ENCODE measurements at regions not wholly inside any gene's neighbourhood (a gene's known extent, or its start where the extent isn't known, plus 50 kb on each side); places are given as distances from the start of the nearest gene placed in this dataset.
"Not testable (repeated sequence)": the region's sequence is repeated elsewhere in the genome, so short reads cannot be mapped to it uniquely, and the experiment has no call there.

GRCh38 chr9:85487872-85488271 is 253.9 kb downstream of the AGTPBP1 start:
- no peak overlapping the region for H3K4me3 ChIP-seq
- H3K27ac ChIP-seq: no peak overlapping the region

- Histone ChIP-seq H3K4me3 (no peak overlapping the region), H3K27ac (no peak overlapping the region)
These were observed 257.5 kb downstream of the AGTPBP1 start for GRCh38 chr9:85484235-85484634.

GRCh38 chr9:85483208-85483607 is 258.5 kb downstream of the AGTPBP1 start:
- H3K27ac ChIP-seq: no peak overlapping the region
- no peak overlapping the region for H3K4me3 ChIP-seq

- Histone ChIP-seq H3K4me3 (no peak overlapping the region), H3K27ac (no peak overlapping the region)
These were observed 262.4 kb downstream of the AGTPBP1 start for GRCh38 chr9:85479305-85479704.

- H3K4me3 ChIP-seq: no peak overlapping the region
- no peak overlapping the region for H3K27ac ChIP-seq
These were observed 262.9 kb downstream of the AGTPBP1 start for GRCh38 chr9:85478847-85479246.

GRCh38 chr9:85474896-85475295 is 266.9 kb downstream of the AGTPBP1 start:
- not testable (repeated sequence) for H3K4me3 ChIP-seq, H3K27ac ChIP-seq

- H3K27ac ChIP-seq: no peak overlapping the region
- no peak overlapping the region for H3K4me3 ChIP-seq
These were observed 270.0 kb downstream of the AGTPBP1 start for GRCh38 chr9:85471791-85472190.

- Histone ChIP-seq H3K4me3 (no peak overlapping the region), H3K27ac (no peak overlapping the region)
These were observed 272.7 kb downstream of the AGTPBP1 start for GRCh38 chr9:85469041-85469440.

GRCh38 chr9:85466834-85467233 is 274.9 kb downstream of the AGTPBP1 start:
- Histone ChIP-seq H3K27ac (no peak overlapping the region), H3K4me3 (no peak overlapping the region)

- H3K27ac ChIP-seq: not testable (repeated sequence)
These were observed 283.5 kb downstream of the AGTPBP1 start for GRCh38 chr9:85458114-85458864.

GRCh38 chr9:85453850-85454249 is 287.9 kb downstream of the AGTPBP1 start:
- Histone ChIP-seq H3K27ac (no peak overlapping the region), H3K4me3 (no peak overlapping the region)

More at GRCh38 chr9:85458114-85458864, 283.5 kb downstream of the AGTPBP1 start:
- not testable (repeated sequence) for H3K4me3 ChIP-seq

- no peak overlapping the region for H3K27ac ChIP-seq
These were observed 288.9 kb downstream of the AGTPBP1 start for GRCh38 chr9:85452841-85453240.

GRCh38 chr9:85451680-85452079 is 290.1 kb downstream of the AGTPBP1 start:
- no peak overlapping the region for H3K4me3 ChIP-seq
- H3K27ac ChIP-seq: no peak overlapping the region

More at GRCh38 chr9:85452841-85453240, 288.9 kb downstream of the AGTPBP1 start:
- no peak overlapping the region for H3K4me3 ChIP-seq

- H3K27ac ChIP-seq: no peak overlapping the region
- H3K4me3 ChIP-seq: no peak overlapping the region
These were observed 295.9 kb downstream of the AGTPBP1 start for GRCh38 chr9:85445887-85446286.

- Histone ChIP-seq H3K27ac (no peak overlapping the region), H3K4me3 (no peak overlapping the region)
These were observed 297.5 kb downstream of the AGTPBP1 start for GRCh38 chr9:85444243-85444642.

- Histone ChIP-seq H3K27ac (no peak overlapping the region), H3K4me3 (no peak overlapping the region)
These were observed 298.6 kb downstream of the AGTPBP1 start for GRCh38 chr9:85443190-85443598.

- Histone ChIP-seq H3K4me3 (no peak overlapping the region), H3K27ac (no peak overlapping the region)
These were observed 302.0 kb downstream of the AGTPBP1 start for GRCh38 chr9:85439791-85440190.

GRCh38 chr9:85433956-85434355 is 307.8 kb downstream of the AGTPBP1 start:
- H3K4me3 ChIP-seq, H3K27ac ChIP-seq: not testable (repeated sequence)

- not testable (repeated sequence) for H3K4me3 ChIP-seq, H3K27ac ChIP-seq
These were observed 308.2 kb downstream of the AGTPBP1 start for GRCh38 chr9:85433551-85433950.

GRCh38 chr9:85433046-85433445 is 308.7 kb downstream of the AGTPBP1 start:
- H3K4me3 ChIP-seq: no peak overlapping the region
- no peak overlapping the region for H3K27ac ChIP-seq

GRCh38 chr9:85432599-85432998 is 309.2 kb downstream of the AGTPBP1 start:
- H3K27ac ChIP-seq: no peak overlapping the region

More at GRCh38 chr9:85432599-85432998, 309.2 kb downstream of the AGTPBP1 start:
- H3K4me3 ChIP-seq: no peak overlapping the region

All from skin epidermis (tissue), 12 donors.